GM12874 (cell line): ENCODE measurements at regions not wholly inside any gene's neighbourhood (a gene's known extent, or its start where the extent isn't known, plus 50 kb on each side); places are given as distances from the start of the nearest gene placed in this dataset.

ENCODE experiments used
- TF ChIP-seq, protein P1 (sequence below): IDR thresholded peaks from 2 replicates; pipeline ENCODE4 v1.5.1; 2011; ENCODE audit warnings: low read depth, mild to moderate bottlenecking, control low read depth, low read length, moderate library complexity; ENCODE audit not compliant: insufficient read depth

DNA sequence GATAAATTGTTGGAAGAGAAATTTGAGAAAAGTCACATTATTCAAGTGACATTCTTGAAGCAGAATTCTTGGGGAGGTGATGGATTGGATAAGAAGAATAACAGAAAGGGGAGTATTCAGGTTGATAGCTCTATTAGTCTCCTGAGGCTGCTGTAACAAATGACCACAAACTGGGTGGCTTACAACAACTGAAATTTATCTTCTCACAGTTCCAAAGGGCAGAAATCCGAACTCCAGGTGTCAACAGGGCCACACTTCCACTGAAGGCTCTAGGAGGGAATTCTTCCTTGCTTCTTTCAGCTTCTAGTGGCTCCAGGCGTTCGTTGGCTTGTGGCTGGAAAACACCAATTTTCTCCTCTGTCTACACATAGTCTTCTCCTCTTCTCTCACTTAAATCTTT, 99.8 kb downstream of the TES start:
- TF ChIP-seq, protein P1, sequence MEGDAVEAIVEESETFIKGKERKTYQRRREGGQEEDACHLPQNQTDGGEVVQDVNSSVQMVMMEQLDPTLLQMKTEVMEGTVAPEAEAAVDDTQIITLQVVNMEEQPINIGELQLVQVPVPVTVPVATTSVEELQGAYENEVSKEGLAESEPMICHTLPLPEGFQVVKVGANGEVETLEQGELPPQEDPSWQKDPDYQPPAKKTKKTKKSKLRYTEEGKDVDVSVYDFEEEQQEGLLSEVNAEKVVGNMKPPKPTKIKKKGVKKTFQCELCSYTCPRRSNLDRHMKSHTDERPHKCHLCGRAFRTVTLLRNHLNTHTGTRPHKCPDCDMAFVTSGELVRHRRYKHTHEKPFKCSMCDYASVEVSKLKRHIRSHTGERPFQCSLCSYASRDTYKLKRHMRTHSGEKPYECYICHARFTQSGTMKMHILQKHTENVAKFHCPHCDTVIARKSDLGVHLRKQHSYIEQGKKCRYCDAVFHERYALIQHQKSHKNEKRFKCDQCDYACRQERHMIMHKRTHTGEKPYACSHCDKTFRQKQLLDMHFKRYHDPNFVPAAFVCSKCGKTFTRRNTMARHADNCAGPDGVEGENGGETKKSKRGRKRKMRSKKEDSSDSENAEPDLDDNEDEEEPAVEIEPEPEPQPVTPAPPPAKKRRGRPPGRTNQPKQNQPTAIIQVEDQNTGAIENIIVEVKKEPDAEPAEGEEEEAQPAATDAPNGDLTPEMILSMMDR, result no peak

- TF ChIP-seq, protein P1, result no peak
Observed at GRCh38 chr7:116311259-116311658, 100.9 kb downstream of the TES start.

- TF ChIP-seq, protein P1, result no peak
Observed at GRCh38 chr7:116311816-116312471, 101.6 kb downstream of the TES start.

DNA sequence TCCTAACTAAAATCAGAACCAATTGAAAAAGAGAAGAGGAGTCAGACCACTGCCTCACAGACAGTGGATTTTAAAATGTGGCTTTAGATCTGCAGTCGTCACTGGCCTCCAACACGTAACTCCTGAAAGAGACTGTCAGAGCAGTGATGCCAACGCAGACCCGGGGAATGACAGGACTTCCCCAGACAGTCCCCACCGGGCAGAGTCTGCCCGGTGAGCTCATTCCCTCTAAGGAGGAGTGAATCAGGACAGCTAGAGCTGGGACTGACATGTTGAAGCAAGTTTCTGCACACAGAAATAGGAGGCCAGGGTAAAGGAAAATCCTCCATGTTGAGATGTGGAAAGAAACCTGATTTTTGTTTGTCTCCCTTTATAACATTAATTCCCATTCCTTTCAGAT, 105.0 kb downstream of the TES start:
- TF ChIP-seq, protein P1, result no peak

DNA sequence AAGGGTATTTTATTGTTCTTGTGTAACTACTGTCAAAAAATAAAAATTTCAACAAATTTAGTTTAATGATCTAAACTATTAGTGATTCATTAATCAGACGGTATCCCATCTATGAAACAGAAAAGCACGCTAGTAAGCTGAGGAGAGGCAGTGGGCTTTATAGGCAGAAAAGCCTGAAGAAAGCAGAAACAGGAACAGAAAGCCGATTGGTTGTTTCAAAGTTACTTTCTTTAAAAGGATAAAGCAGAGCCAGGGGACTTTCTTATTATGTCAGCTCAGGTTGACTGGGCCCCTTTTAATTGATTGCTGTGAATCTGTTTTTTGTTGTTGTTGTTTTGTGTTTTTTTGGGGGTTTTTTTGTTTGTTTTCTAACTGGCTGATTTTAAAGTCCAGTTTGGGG, 105.5 kb downstream of the TES start:
- TF ChIP-seq, protein P1, result no peak

DNA sequence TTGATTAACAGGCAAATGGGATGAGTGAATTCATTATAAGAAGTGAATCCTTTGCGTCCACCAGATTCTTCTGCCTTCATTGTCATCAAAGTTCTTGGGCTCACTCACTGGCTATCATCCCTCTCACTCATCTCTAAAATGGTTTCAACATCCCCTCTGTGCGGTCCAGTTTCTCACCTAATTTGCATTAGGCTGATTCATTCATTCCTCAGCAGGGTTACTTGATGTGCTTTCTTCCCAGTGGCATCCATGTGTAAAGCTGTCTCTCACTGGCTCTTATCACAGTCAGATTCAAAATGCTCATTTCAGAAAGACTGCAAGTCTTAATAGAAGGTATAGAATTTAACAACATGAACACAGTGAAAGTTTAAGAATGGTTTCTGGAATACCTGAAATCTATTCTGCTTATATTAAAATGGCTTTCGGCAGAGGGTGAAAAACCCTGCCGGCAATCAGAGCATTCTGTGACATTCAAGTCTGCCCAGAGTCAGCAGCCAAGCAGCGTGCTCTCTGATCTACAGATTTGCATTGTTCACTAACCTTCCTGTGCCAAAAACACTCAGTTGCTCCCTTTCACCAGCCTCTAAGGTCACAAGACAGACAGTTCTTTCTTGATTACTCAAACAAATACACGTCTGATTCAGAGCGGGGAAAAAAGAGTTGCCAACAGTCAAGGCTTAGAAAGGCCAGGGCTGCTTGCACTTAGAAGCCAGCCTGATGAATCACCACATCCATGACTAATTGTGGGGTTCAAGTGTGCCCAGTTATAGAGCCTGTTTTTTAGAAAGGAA, 106.7 kb downstream of the TES start:
- TF ChIP-seq, protein P1, result no peak

- TF ChIP-seq, protein P1, result no peak
Observed at GRCh38 chr7:116317907-116318306, 107.6 kb downstream of the TES start.
